ENCODE measurements at regions not wholly inside any gene's neighbourhood (a gene's known extent, or its start where the extent isn't known, plus 50 kb on each side); places are given as distances from the start of the nearest gene placed in this dataset.

DNA sequence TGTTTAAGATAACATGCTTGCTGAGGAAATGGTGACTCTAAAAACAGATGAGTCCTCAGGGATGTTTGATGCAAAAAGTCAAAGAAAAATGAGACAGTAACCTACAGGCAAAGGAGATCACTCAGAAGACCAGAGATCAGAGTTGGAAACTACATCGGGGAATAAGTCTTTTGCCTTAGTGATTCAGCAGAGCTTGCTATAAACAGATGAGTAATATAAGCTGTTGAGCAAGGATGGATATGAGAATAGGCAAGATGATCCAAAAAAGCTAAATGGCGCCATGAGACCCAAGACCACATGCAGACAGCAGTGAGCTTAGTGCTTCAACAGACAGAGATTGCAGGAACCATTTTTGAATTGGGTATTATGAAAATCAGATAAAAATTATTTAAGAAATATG lies 168.6 kb downstream of the POSTN start (continued):
- no peak for TF ChIP-seq CEBPG (CRISPR knock-in tag; IDR thresholded peaks at IDR 0.05)
- TF ChIP-seq CEBPG (tag; conservative IDR thresholded peaks at IDR 0.05 in 1 of 2, IDR thresholded peaks at IDR 0.05 in 1 of 2): no peak
- TF ChIP-seq CREM (IDR thresholded peaks at IDR 0.05; ENCODE audit: low read depth): no peak
- no peak for TF ChIP-seq YY1 (IDR thresholded peaks at IDR 0.05; ENCODE audit: borderline replicate concordance in 1 of 3, control insufficient read depth in 1 of 3, extremely low read depth in 1 of 3, insufficient read depth in 3 of 3, insufficient read length in 1 of 3, insufficient replicate concordance in 2 of 3, low read depth in 1 of 3, low read length in 2 of 3)
- TF ChIP-seq, protein P1, sequence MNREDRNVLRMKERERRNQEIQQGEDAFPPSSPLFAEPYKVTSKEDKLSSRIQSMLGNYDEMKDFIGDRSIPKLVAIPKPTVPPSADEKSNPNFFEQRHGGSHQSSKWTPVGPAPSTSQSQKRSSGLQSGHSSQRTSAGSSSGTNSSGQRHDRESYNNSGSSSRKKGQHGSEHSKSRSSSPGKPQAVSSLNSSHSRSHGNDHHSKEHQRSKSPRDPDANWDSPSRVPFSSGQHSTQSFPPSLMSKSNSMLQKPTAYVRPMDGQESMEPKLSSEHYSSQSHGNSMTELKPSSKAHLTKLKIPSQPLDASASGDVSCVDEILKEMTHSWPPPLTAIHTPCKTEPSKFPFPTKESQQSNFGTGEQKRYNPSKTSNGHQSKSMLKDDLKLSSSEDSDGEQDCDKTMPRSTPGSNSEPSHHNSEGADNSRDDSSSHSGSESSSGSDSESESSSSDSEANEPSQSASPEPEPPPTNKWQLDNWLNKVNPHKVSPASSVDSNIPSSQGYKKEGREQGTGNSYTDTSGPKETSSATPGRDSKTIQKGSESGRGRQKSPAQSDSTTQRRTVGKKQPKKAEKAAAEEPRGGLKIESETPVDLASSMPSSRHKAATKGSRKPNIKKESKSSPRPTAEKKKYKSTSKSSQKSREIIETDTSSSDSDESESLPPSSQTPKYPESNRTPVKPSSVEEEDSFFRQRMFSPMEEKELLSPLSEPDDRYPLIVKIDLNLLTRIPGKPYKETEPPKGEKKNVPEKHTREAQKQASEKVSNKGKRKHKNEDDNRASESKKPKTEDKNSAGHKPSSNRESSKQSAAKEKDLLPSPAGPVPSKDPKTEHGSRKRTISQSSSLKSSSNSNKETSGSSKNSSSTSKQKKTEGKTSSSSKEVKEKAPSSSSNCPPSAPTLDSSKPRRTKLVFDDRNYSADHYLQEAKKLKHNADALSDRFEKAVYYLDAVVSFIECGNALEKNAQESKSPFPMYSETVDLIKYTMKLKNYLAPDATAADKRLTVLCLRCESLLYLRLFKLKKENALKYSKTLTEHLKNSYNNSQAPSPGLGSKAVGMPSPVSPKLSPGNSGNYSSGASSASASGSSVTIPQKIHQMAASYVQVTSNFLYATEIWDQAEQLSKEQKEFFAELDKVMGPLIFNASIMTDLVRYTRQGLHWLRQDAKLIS (CRISPR knock-in tag; IDR thresholded peaks at IDR 0.05): no peak
- no peak for TF ChIP-seq GATAD2B (IDR thresholded peaks at IDR 0.05; ENCODE audit: borderline replicate concordance)

DNA sequence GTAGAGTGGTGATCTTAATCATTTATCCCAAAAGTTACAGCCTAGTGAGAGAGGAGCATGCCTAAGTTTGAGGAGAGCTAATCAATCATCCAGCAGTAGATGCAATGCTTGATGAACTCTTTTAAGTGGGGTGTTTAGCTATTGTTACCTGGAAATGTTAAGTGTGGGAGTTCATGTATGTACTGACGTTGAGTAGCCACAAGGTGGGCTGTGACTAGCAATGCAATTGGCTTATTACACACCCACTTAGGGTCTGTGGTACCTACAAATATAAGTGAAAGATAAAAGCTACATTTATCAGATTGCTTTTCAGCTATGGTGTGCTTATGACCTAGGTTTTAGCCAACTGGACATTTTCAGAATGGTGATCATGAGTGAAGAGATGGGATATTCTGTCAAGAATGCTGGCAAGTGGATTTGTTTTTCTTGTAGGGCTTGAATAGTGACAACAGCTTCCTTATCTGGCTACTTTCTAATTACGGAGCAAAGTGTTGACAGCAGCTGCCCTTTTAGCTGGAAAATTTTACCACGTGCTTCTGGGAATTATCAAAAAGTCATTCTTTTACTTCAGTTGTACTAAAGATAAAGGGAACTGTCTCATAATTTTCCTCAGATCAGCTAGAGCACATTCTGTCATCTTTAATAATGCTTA lies 170.6 kb downstream of the POSTN start:
- Histone ChIP-seq H3K9ac (ENCODE audit: insufficient read depth in 1 of 2, low read depth in 2 of 2, low read length in 2 of 2) (no peak overlapping the region), H4K20me1 (replicated peaks; ENCODE audit: control insufficient read depth, insufficient read depth, low read length) (no peaks in the 10 kb centered on the region), H3K4me1 (replicated peaks in 1 of 2; ENCODE audit: control insufficient read depth in 2 of 2, insufficient read depth in 2 of 2, low read length in 2 of 2) (no peaks in the 10 kb centered on the region), H3K9me1 (ENCODE audit: control insufficient read depth, insufficient read depth, low read length) (no peaks in the 10 kb centered on the region), H3K79me2 (ENCODE audit: control insufficient read depth, insufficient read depth, low read length) (no peaks in the 10 kb centered on the region), H3K27me3 (ENCODE audit: control insufficient read depth in 2 of 2, insufficient read depth in 2 of 2, low read length in 2 of 2) (no peaks in the 10 kb centered on the region), H3K9me3 (replicated peaks; ENCODE audit: control insufficient read depth, insufficient read depth, low read depth, low read length) (no peaks in the 10 kb centered on the region), H3K4me2 (ENCODE audit: insufficient read depth, low read length) (no peak overlapping the region), H2AFZ (ENCODE audit: low read depth, low read length) (no peak overlapping the region), H3K36me3 (ENCODE audit: control insufficient read depth, insufficient read depth, low read length) (no peaks in the 10 kb centered on the region), H3K4me3 (no peak overlapping the region), H3K27ac (ENCODE audit: extremely low read depth, low read depth, low read length) (no peak overlapping the region)
- in situ Hi-C loops (cut with MboI) (no loop called here), intact Hi-C loops (cut with micrococcal nuclease) (no loop called here)
- no peak for ATAC-seq
- 0% methylated on average over 3 of the region's 3 CpGs for WGBS (ENCODE audit: insufficient coverage, low coverage, missing lambda C conversion rate)
- DNase-seq (ENCODE audit: extremely low read depth in 1 of 4, low spot score in 3 of 4): no peak
- TF ChIP-seq CAMTA2 (CRISPR knock-in tag; conservative IDR thresholded peaks at IDR 0.05) (no peak), CCNT2 (IDR thresholded peaks at IDR 0.05; ENCODE audit: borderline replicate concordance, extremely low read depth, insufficient read length, low read depth, low read length) (no peak), POLR2A (conservative IDR thresholded peaks at IDR 0.05) (no peak), TEAD2 (tag; IDR thresholded peaks at IDR 0.05) (no peak), NCOR1 (IDR thresholded peaks at IDR 0.05) (no peak), COPS2 (conservative IDR thresholded peaks at IDR 0.05) (no peak), FOXP1 (CRISPR knock-in tag; IDR thresholded peaks at IDR 0.05) (no peak), ERF (CRISPR knock-in tag; IDR thresholded peaks at IDR 0.05) (no peak)
- CTCF ChIA-PET (ENCODE audit: low intra/inter-chr PET ratio): no interaction called here
- no peak for FAIRE-seq
- POLR2A ChIA-PET: no interaction called here
- no TSS peak for BruUV-seq (replicated peaks)
